Psoas muscle (tissue), 7 donors: ENCODE measurements at regions not wholly inside any gene's neighbourhood (a gene's known extent, or its start where the extent isn't known, plus 50 kb on each side); places are given as distances from the start of the nearest gene placed in this dataset.

Source experiments
- ATAC-seq, 4 donors: fragments of 200-7000 bp; cut with Tn5 transposase; one replicate each; pipeline ENCODE4 v1.9.1; 2020; ENCODE audit warnings: moderate library complexity in 3 of 4, mild to moderate bottlenecking in 2 of 4
- DNase-seq, 2 donors: peaks; one replicate each; pipeline ENCODE4 v3.0.0-alpha.2; 2020
- H3K27ac ChIP-seq: fragments of 200-600 bp; one replicate; pipeline ENCODE4 v1.8.0; 2022
- H3K27me3 ChIP-seq, 3 donors: fragments of 200-600 bp in 1 of 3; one replicate each; pipeline versions ENCODE4 v1.6.1 to v1.8.0; 2013 to 2022; ENCODE audit warnings: low read length in 2 of 3, mild to moderate bottlenecking in 2 of 3, moderate library complexity in 1 of 3; ENCODE audit not compliant: insufficient read depth in 3 of 3
- H3K36me3 ChIP-seq, 2 donors: fragments of 200-600 bp in 1 of 2; one replicate each; pipeline versions ENCODE4 v1.6.1 to v1.8.0; 2013 to 2022; ENCODE audit warnings: low read depth in 1 of 2, mild to moderate bottlenecking in 1 of 2, moderate library complexity in 1 of 2; ENCODE audit not compliant: insufficient read depth in 1 of 2
- H3K4me1 ChIP-seq: fragments of 200-600 bp; one replicate; pipeline ENCODE4 v1.8.0; 2022
- H3K4me3 ChIP-seq: fragments of 200-600 bp; one replicate; pipeline ENCODE4 v1.8.0; 2022; ENCODE audit warnings: mild to moderate bottlenecking
- H3K9me3 ChIP-seq: fragments of 200-600 bp; one replicate; pipeline ENCODE4 v1.8.0; 2022
- CTCF ChIP-seq: fragments of 200-600 bp; IDR thresholded peaks from one replicate; pipeline ENCODE4 v1.8.0; 2022; ENCODE audit warnings: antibody characterized with exemption
- WGBS, 3 donors: extraction: QIAGEN DNeasy Blood & Tissue Kit; methylation state at CpG; one replicate each; pipeline versions ENCODE4 v1.1.6 to v1.1.7; 2013; 5-methylcytosine and 5-hydroxymethylcytosine counted together
- intact Hi-C, 2 donors: fragments of 100-400 bp; cut with DNase I; formaldehyde crosslinking; loops; one replicate each; pipeline versions ENCODE4 v1.11.0 to v1.14.2; 2022
- donor health status: healthy with polysubstance abuse.
- donor health status: DM: no; HTN: no; CAD: no; lungs with moderate emphysema.
- donor health status: Bipolar disorder and iron deficiency.
- donor health status: healthy.
- donor health status: DM: yes; HTN: yes; CAD: no.
- donor health status: DM: no; HTN: no; CAD: no.
- donor health status: DM: yes; HTN: yes; CAD: no.

- no peaks in the 10 kb centered on the region for H3K9me3 ChIP-seq
- ATAC-seq: no peak
- intact Hi-C loops: no loop called here
Observed at GRCh38 chr1:188497020-188497419, 1668.3 kb downstream of the PLA2G4A start.

GRCh38 chr1:188499690-188500089, 1670.9 kb downstream of the PLA2G4A start:
- Histone ChIP-seq H3K27ac (no peak overlapping the region), H3K4me1 (no peaks in the 10 kb centered on the region), H3K9me3 (no peaks in the 10 kb centered on the region), H3K36me3 (no peaks in the 10 kb centered on the region), H3K27me3 (no peaks in the 10 kb centered on the region), H3K4me3 (no peak overlapping the region)
- no peak for DNase-seq
- no peak for ATAC-seq
- intact Hi-C loops: no loop called here
- WGBS, 3 donors: 57 to 69% (median 60%) methylated on average over 1 of the region's 1 CpG
- no peak for TF ChIP-seq CTCF

More at GRCh38 chr1:188497020-188497419, 1668.3 kb downstream of the PLA2G4A start:
- H3K27ac ChIP-seq: no peak overlapping the region
- no peak for DNase-seq
- no peaks in the 10 kb centered on the region for H3K4me1 ChIP-seq
- TF ChIP-seq CTCF: no peak
- H3K27me3 ChIP-seq: no peaks in the 10 kb centered on the region
- H3K4me3 ChIP-seq: no peak overlapping the region
- H3K36me3 ChIP-seq: no peaks in the 10 kb centered on the region
- 78 to 83% (median 83%) methylated on average over 1 of the region's 1 CpG for WGBS, 3 donors

- no peaks in the 10 kb centered on the region for H3K9me3 ChIP-seq
- intact Hi-C loops: no loop called here
- DNase-seq: no peak
- TF ChIP-seq CTCF: no peak
- WGBS, 3 donors: 58 to 78% (median 62%) methylated on average over 3 of the region's 3 CpGs
- no peak overlapping the region for H3K27ac ChIP-seq
- ATAC-seq: no peak
- no peak overlapping the region for H3K4me3 ChIP-seq
- no peaks in the 10 kb centered on the region for H3K27me3 ChIP-seq
- H3K4me1 ChIP-seq: no peaks in the 10 kb centered on the region
- no peaks in the 10 kb centered on the region for H3K36me3 ChIP-seq
Observed at GRCh38 chr1:188514917-188515316, 1686.2 kb downstream of the PLA2G4A start.

GRCh38 chr1:188517139-188517538, 1688.4 kb downstream of the PLA2G4A start:
- no peak overlapping the region for H3K4me3 ChIP-seq
- TF ChIP-seq CTCF: no peak
- DNase-seq (no peak), ATAC-seq (no peak)
- H3K36me3 ChIP-seq: no peaks in the 10 kb centered on the region
- intact Hi-C loops: no loop called here
- H3K27ac ChIP-seq: no peak overlapping the region
- no peaks in the 10 kb centered on the region for H3K4me1 ChIP-seq
- no peaks in the 10 kb centered on the region for H3K27me3 ChIP-seq
- no peaks in the 10 kb centered on the region for H3K9me3 ChIP-seq
- 79 to 84% (median 79%) methylated on average over 1 of the region's 1 CpG for WGBS, 3 donors

GRCh38 chr1:188551176-188551575, 1722.4 kb downstream of the PLA2G4A start:
- intact Hi-C loops: no loop called here
- no peak for DNase-seq
- no peak for TF ChIP-seq CTCF

More at GRCh38 chr1:188551176-188551575, 1722.4 kb downstream of the PLA2G4A start:
- 45 to 48% (median 48%) methylated on average over 4 of the region's 4 CpGs for WGBS, 3 donors
- no peak for ATAC-seq
- Histone ChIP-seq H3K4me1 (no peaks in the 10 kb centered on the region), H3K9me3 (no peaks in the 10 kb centered on the region), H3K27me3 (no peaks in the 10 kb centered on the region), H3K4me3 (no peak overlapping the region), H3K27ac (no peak overlapping the region), H3K36me3 (no peaks in the 10 kb centered on the region)
